ENCODE measurements at regions not wholly inside any gene's neighbourhood (a gene's known extent, or its start where the extent isn't known, plus 50 kb on each side); places are given as distances from the start of the nearest gene placed in this dataset.
A peak's percentile ranks its signal among the peaks of the same experiment; 100 is the strongest.
"Not testable (repeated sequence)": the region's sequence is repeated elsewhere in the genome, so short reads cannot be mapped to it uniquely, and the experiment has no call there.

DNA sequence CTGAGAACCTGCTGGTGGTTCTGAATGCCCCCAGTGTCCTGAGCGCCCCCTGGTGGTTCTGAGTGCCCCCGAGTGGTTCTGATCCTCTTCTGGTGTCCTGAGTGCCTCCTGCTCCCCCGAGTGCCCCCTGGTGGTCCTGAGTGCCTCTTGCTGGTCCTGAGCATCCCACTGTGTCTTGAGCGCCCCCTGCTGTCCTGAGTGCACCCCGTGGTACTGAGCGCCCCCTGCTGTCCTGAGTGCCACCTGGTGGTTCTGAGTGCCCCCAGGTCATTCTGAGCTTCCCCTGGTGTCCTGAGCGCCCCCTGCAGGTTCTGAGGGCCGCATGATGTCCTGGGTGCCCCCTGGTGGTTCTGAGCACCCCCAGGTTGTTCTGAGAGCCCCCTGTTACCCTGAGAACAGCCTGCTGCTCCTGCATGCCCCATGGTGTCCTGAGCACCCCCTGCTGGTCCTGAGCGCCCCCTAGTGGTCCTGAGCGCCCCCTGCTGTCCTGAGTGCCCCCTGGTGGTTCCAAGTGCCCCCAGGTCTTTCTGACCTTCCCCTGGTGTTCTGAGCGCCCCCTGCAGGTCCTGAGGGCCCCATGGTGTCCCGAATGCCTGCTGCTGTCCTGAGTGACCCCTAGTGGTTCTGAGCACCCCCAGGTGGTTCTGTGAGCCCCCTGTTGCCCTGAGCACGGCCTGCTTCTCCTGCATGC is 1165.4 kb downstream of the TMEM121 start:
- TF ChIP-seq, protein P1, sequence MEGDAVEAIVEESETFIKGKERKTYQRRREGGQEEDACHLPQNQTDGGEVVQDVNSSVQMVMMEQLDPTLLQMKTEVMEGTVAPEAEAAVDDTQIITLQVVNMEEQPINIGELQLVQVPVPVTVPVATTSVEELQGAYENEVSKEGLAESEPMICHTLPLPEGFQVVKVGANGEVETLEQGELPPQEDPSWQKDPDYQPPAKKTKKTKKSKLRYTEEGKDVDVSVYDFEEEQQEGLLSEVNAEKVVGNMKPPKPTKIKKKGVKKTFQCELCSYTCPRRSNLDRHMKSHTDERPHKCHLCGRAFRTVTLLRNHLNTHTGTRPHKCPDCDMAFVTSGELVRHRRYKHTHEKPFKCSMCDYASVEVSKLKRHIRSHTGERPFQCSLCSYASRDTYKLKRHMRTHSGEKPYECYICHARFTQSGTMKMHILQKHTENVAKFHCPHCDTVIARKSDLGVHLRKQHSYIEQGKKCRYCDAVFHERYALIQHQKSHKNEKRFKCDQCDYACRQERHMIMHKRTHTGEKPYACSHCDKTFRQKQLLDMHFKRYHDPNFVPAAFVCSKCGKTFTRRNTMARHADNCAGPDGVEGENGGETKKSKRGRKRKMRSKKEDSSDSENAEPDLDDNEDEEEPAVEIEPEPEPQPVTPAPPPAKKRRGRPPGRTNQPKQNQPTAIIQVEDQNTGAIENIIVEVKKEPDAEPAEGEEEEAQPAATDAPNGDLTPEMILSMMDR (IDR thresholded peaks at IDR 0.05; ENCODE audit: extremely low read depth in 1 of 2, insufficient read depth in 1 of 2, low read depth in 1 of 2, low read length in 2 of 2), result peak in 1 of 2 donors; percentile 6
- no peak for TF ChIP-seq JUN (IDR thresholded peaks at IDR 0.05; ENCODE audit: borderline replicate concordance, insufficient read depth, insufficient read length, low read depth)
- no peak overlapping the region for H3K4me3 ChIP-seq (replicated peaks in 1 of 3; ENCODE audit: insufficient read depth in 1 of 3, low read depth in 1 of 3, low read length in 3 of 3)
- dilution Hi-C loops (cut with MboI; ENCODE audit: extremely low pct_ligation_motif_present, low sequenced_read_pairs) (no loop called here), intact Hi-C loops (cut with micrococcal nuclease) (no loop called here)
- H2AFZ ChIP-seq (ENCODE audit: low read depth, low read length), result no peak overlapping the region
- no peaks in the 10 kb centered on the region for H3K9me1 ChIP-seq (replicated peaks; ENCODE audit: control insufficient read depth, extremely low read depth, insufficient read depth, low read length)
- no peaks in the 10 kb centered on the region for H3K27me3 ChIP-seq (ENCODE audit: control insufficient read depth in 2 of 2, insufficient read depth in 2 of 2, low read length in 2 of 2)
- H4K20me1 ChIP-seq (replicated peaks; ENCODE audit: control insufficient read depth, extremely low read depth, insufficient read depth, low read length), result no peaks in the 10 kb centered on the region
- no peaks in the 10 kb centered on the region for H3K79me2 ChIP-seq (ENCODE audit: control insufficient read depth, insufficient read depth, low read length)
- H3K4me1 ChIP-seq (ENCODE audit: control insufficient read depth, extremely low read depth, insufficient read depth, low read length), result no peaks in the 10 kb centered on the region
- ChIA-PET POLR2A (no interaction called here), CTCF (no interaction called here)
- no peak for FAIRE-seq
- no peak overlapping the region for H3K27ac ChIP-seq (ENCODE audit: insufficient read depth, low read depth, low read length)
- H3K9me3 ChIP-seq (replicated peaks; ENCODE audit: control insufficient read depth, insufficient read depth, low read length), result no peaks in the 10 kb centered on the region
- no peak overlapping the region for H3K9ac ChIP-seq (replicated peaks; ENCODE audit: extremely low read depth, insufficient read depth, low read length)
- no peak for DNase-seq (ENCODE audit: low read depth, low spot score)
- no TSS peak for BruUV-seq (replicated peaks)
- no peaks in the 10 kb centered on the region for H3K36me3 ChIP-seq (ENCODE audit: control insufficient read depth in 2 of 2, extremely low read depth in 1 of 2, insufficient read depth in 2 of 2, low read length in 2 of 2)
- H3K4me2 ChIP-seq (ENCODE audit: insufficient read depth, low read length), result no peak overlapping the region

- DNase-seq (ENCODE audit: low read depth, low spot score) (no peak), FAIRE-seq (no peak)
- BruUV-seq (replicated peaks), result no TSS peak
- Histone ChIP-seq H3K9me1 (replicated peaks; ENCODE audit: control insufficient read depth, extremely low read depth, insufficient read depth, low read length) (no peaks in the 10 kb centered on the region), H3K9me3 (replicated peaks; ENCODE audit: control insufficient read depth, insufficient read depth, low read length) (no peaks in the 10 kb centered on the region), H3K4me3 (replicated peaks in 1 of 3; ENCODE audit: insufficient read depth in 1 of 3, low read depth in 1 of 3, low read length in 3 of 3) (no peak overlapping the region), H3K79me2 (ENCODE audit: control insufficient read depth, insufficient read depth, low read length) (no peaks in the 10 kb centered on the region), H3K4me1 (ENCODE audit: control insufficient read depth, extremely low read depth, insufficient read depth, low read length) (no peaks in the 10 kb centered on the region), H3K9ac (replicated peaks; ENCODE audit: extremely low read depth, insufficient read depth, low read length) (no peak overlapping the region), H2AFZ (ENCODE audit: low read depth, low read length) (no peak overlapping the region), H3K27ac (ENCODE audit: insufficient read depth, low read depth, low read length) (no peak overlapping the region), H3K27me3 (ENCODE audit: control insufficient read depth in 2 of 2, insufficient read depth in 2 of 2, low read length in 2 of 2) (no peaks in the 10 kb centered on the region), H3K4me2 (ENCODE audit: insufficient read depth, low read length) (no peak overlapping the region), H3K36me3 (ENCODE audit: control insufficient read depth in 2 of 2, extremely low read depth in 1 of 2, insufficient read depth in 2 of 2, low read length in 2 of 2) (no peaks in the 10 kb centered on the region), H4K20me1 (replicated peaks; ENCODE audit: control insufficient read depth, extremely low read depth, insufficient read depth, low read length) (no peaks in the 10 kb centered on the region)
- POLR2A ChIA-PET, result no interaction called here
- TF ChIP-seq MAX (IDR thresholded peaks at IDR 0.05; ENCODE audit: insufficient read depth, insufficient read length), result no peak
- TF ChIP-seq MYC (IDR thresholded peaks at IDR 0.05; ENCODE audit: low read depth, low read length), result no peak
- no peak for TF ChIP-seq JUN (IDR thresholded peaks at IDR 0.05; ENCODE audit: borderline replicate concordance, insufficient read depth, insufficient read length, low read depth)
- dilution Hi-C loops (cut with MboI; ENCODE audit: extremely low pct_ligation_motif_present, low sequenced_read_pairs), result no loop called here
- intact Hi-C loops (cut with micrococcal nuclease), result no loop called here
- CTCF ChIA-PET, result interaction anchor here (1.4 kb wide), 1 partner anchor 46 kb away, joined by 3 read pairs; no protein-coding TSS in a partner anchor
These were observed 1168.4 kb downstream of the TMEM121 start for GRCh38 chr14:106694638-106695393.

GRCh38 chr14:106698620-106699267 is 1172.4 kb downstream of the TMEM121 start:
- intact Hi-C loops (cut with micrococcal nuclease), result not testable (repeated sequence)

More at GRCh38 chr14:106698620-106699267, 1172.4 kb downstream of the TMEM121 start:
- H3K36me3 ChIP-seq (ENCODE audit: control insufficient read depth in 2 of 2, extremely low read depth in 1 of 2, insufficient read depth in 2 of 2, low read length in 2 of 2); H3K9me3 ChIP-seq (replicated peaks; ENCODE audit: control insufficient read depth, insufficient read depth, low read length); DNase-seq (ENCODE audit: low read depth, low spot score); H3K27ac ChIP-seq (ENCODE audit: insufficient read depth, low read depth, low read length); H3K4me1 ChIP-seq (ENCODE audit: control insufficient read depth, extremely low read depth, insufficient read depth, low read length); H3K27me3 ChIP-seq (ENCODE audit: control insufficient read depth in 2 of 2, insufficient read depth in 2 of 2, low read length in 2 of 2); H3K4me2 ChIP-seq (ENCODE audit: insufficient read depth, low read length); H3K9me1 ChIP-seq (replicated peaks; ENCODE audit: control insufficient read depth, extremely low read depth, insufficient read depth, low read length); FAIRE-seq; H3K9ac ChIP-seq (replicated peaks; ENCODE audit: extremely low read depth, insufficient read depth, low read length); H3K79me2 ChIP-seq (ENCODE audit: control insufficient read depth, insufficient read depth, low read length); CTCF ChIA-PET; H2AFZ ChIP-seq (ENCODE audit: low read depth, low read length); H3K4me3 ChIP-seq (replicated peaks in 1 of 3; ENCODE audit: insufficient read depth in 1 of 3, low read depth in 1 of 3, low read length in 3 of 3); dilution Hi-C loops (cut with MboI; ENCODE audit: extremely low pct_ligation_motif_present, low sequenced_read_pairs); H4K20me1 ChIP-seq (replicated peaks; ENCODE audit: control insufficient read depth, extremely low read depth, insufficient read depth, low read length); POLR2A ChIA-PET; BruUV-seq (replicated peaks): not testable (repeated sequence)

Measured in endothelial cell of umbilical vein (primary cell).